GM23248 (cell line): ENCODE measurements at regions not wholly inside any gene's neighbourhood (a gene's known extent, or its start where the extent isn't known, plus 50 kb on each side); places are given as distances from the start of the nearest gene placed in this dataset.
A peak's percentile ranks its signal among the peaks of the same experiment; 100 is the strongest.

Experiments used
- DNase-seq: peaks from one replicate; pipeline ENCODE4 v3.0.0-alpha.2; 2015
- H2AFZ ChIP-seq: fragments of 200-600 bp; sonication (generic); 2 replicates; pipeline ENCODE4 v1.6.1; 2016; ENCODE audit warnings: antibody characterized with exemption
- H3F3A ChIP-seq: fragments of 200-600 bp; sonication (generic); 2 replicates; pipeline ENCODE4 v1.6.1; 2016; ENCODE audit warnings: mild to moderate bottlenecking, antibody characterized with exemption, mixed run types; ENCODE audit not compliant: insufficient read depth
- H3K27ac ChIP-seq: fragments of 200-600 bp; sonication (generic); 2 replicates; pipeline ENCODE4 v1.5.1; 2016; ENCODE audit warnings: mild to moderate bottlenecking
- H3K27me3 ChIP-seq: fragments of 200-600 bp; sonication (generic); replicated peaks from 2 replicates; pipeline ENCODE4 v1.6.1; 2016; ENCODE audit warnings: mild to moderate bottlenecking; ENCODE audit not compliant: insufficient read depth
- H3K36me3 ChIP-seq: fragments of 200-600 bp; sonication (generic); 2 replicates; pipeline ENCODE4 v1.6.1; 2016; ENCODE audit warnings: low read depth, mild to moderate bottlenecking
- H3K4me1 ChIP-seq: fragments of 200-600 bp; sonication (generic); 2 replicates; pipeline ENCODE4 v1.6.1; 2016; ENCODE audit warnings: mild to moderate bottlenecking; ENCODE audit not compliant: insufficient read depth
- H3K4me2 ChIP-seq: fragments of 200-600 bp; sonication (generic); one replicate; pipeline ENCODE4 v1.6.1; 2016; ENCODE audit warnings: mild to moderate bottlenecking; ENCODE audit not compliant: unreplicated experiment
- H3K4me3 ChIP-seq: fragments of 200-600 bp; sonication (generic); 2 replicates; pipeline ENCODE4 v1.5.1; 2016; ENCODE audit warnings: mild to moderate bottlenecking
- H3K79me2 ChIP-seq: fragments of 200-600 bp; sonication (generic); 2 replicates; pipeline ENCODE4 v1.6.1; 2016; ENCODE audit warnings: mild to moderate bottlenecking; ENCODE audit not compliant: insufficient read depth
- H3K9ac ChIP-seq: fragments of 200-600 bp; sonication (generic); 2 replicates; pipeline ENCODE4 v1.6.1; 2016; ENCODE audit warnings: mild to moderate bottlenecking
- H3K9me2 ChIP-seq: fragments of 200-600 bp; sonication (generic); 2 replicates; pipeline ENCODE4 v1.6.1; 2016; ENCODE audit warnings: mixed run types, mild to moderate bottlenecking, moderate library complexity; ENCODE audit not compliant: insufficient read depth
- H3K9me3 ChIP-seq: fragments of 200-600 bp; sonication (generic); one replicate; pipeline ENCODE4 v1.6.1; 2017; ENCODE audit warnings: low read depth
- H4K20me1 ChIP-seq: fragments of 200-600 bp; sonication (generic); 2 replicates; pipeline ENCODE4 v1.6.0; 2016; ENCODE audit not compliant: insufficient read depth
- EZH2 ChIP-seq: fragments of 200-600 bp; sonication (generic); IDR thresholded peaks from 2 replicates; pipeline ENCODE4 v1.6.1; 2018; ENCODE audit warnings: antibody characterized with exemption, mild to moderate bottlenecking; ENCODE audit not compliant: insufficient read depth, poor library complexity, severe bottlenecking
- EZH2phosphoT487 ChIP-seq: fragments of 200-600 bp; sonication (generic); IDR thresholded peaks from 2 replicates; pipeline ENCODE4 v1.6.1; 2018; ENCODE audit warnings: antibody characterized with exemption, moderate library complexity, mild to moderate bottlenecking, low read depth; ENCODE audit not compliant: insufficient read depth
- WGBS, 2 experiments: methylation state at CpG; one replicate each; pipeline ENCODE4 v1.1.6; 2015 to 2017; ENCODE audit warnings: low lambda C conversion rate in 2 of 2, low coverage in 1 of 2; ENCODE audit errors: missing lambda C conversion rate in 2 of 2; 5-methylcytosine and 5-hydroxymethylcytosine counted together
- in situ Hi-C: fragments of 300-500 bp; cut with MboI; formaldehyde crosslinking; loops from 2 replicates; pipeline ENCODE4 v1.15.0; 2020

DNA sequence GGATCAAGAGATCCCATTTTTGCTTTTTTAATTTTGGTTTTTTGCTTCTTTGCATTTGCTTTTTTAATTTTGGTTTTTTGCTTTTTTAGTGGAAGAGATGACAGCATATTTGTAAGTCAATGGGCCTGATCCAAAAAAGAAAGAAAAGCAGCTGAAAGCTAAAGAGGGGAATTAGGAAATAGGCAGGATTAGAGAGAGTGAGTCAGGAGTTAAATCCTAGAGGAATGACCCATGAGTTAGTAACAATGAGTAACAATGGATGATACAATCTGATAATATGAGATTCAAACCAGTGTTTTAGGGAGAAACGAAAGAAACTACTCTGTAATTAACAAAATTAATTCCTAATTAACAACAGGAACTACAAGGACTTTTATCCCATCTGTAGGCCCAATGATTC is 111.2 kb upstream of the SGCG start:
- H2AFZ ChIP-seq: no peak overlapping the region
- DNase-seq: peak; percentile 92
- no peaks in the 10 kb centered on the region for H3K27me3 ChIP-seq
- no peaks in the 10 kb centered on the region for H3K36me3 ChIP-seq
- peak overlapping the region; percentile 78 for H3K4me2 ChIP-seq
- in situ Hi-C loops: no loop called here
- no peak for TF ChIP-seq EZH2phosphoT487
- no peak for TF ChIP-seq EZH2
- H3K4me3 ChIP-seq: peak overlapping the region; percentile 56
- peaks cover 12% of the 10 kb centered on the region for H3K4me1 ChIP-seq
- no peaks in the 10 kb centered on the region for H3K79me2 ChIP-seq
- peaks cover 20% of the 10 kb centered on the region for H3F3A ChIP-seq
- WGBS, 2 experiments: 0% methylated on average over 1 of the region's 1 CpG
- no peaks in the 10 kb centered on the region for H4K20me1 ChIP-seq
- H3K9me2 ChIP-seq: no peaks in the 10 kb centered on the region
- H3K9me3 ChIP-seq: peaks cover 5% of the 10 kb centered on the region
- H3K27ac ChIP-seq: peak overlapping the region; percentile 78
- H3K9ac ChIP-seq: no peak overlapping the region; the same call in 1 of the 2 replicates

GRCh38 chr13:23074075-23074828 is 106.5 kb upstream of the SGCG start:
- H3K79me2 ChIP-seq: no peaks in the 10 kb centered on the region
- H2AFZ ChIP-seq: no peak overlapping the region
- H4K20me1 ChIP-seq: no peaks in the 10 kb centered on the region
- 45% methylated on average over 5 of the region's 5 CpGs for WGBS, 2 experiments
- H3K4me1 ChIP-seq: peaks cover 8% of the 10 kb centered on the region
- peaks cover 15% of the 10 kb centered on the region for H3F3A ChIP-seq
- no peak for TF ChIP-seq EZH2
- TF ChIP-seq EZH2phosphoT487: no peak
- no peak overlapping the region for H3K4me3 ChIP-seq
- no peaks in the 10 kb centered on the region for H3K27me3 ChIP-seq
- no peak overlapping the region for H3K4me2 ChIP-seq
- in situ Hi-C loops: no loop called here
- no peaks in the 10 kb centered on the region for H3K9me2 ChIP-seq
- no peak overlapping the region for H3K9ac ChIP-seq
- DNase-seq: no peak
- peaks cover 5% of the 10 kb centered on the region for H3K9me3 ChIP-seq
- H3K27ac ChIP-seq: no peak overlapping the region
- no peaks in the 10 kb centered on the region for H3K36me3 ChIP-seq

- DNase-seq: peak; percentile 74
- H3K4me2 ChIP-seq: no peak overlapping the region
- no peaks in the 10 kb centered on the region for H3K79me2 ChIP-seq
- H4K20me1 ChIP-seq: no peaks in the 10 kb centered on the region
- in situ Hi-C loops: no loop called here
- H3K27ac ChIP-seq: no peak overlapping the region
- no peak overlapping the region for H2AFZ ChIP-seq
- 19 to 27% methylated on average over 5 of the region's 5 CpGs for WGBS, 2 experiments
- H3K9me2 ChIP-seq: no peaks in the 10 kb centered on the region
- H3K27me3 ChIP-seq: no peaks in the 10 kb centered on the region
- no peak for TF ChIP-seq EZH2phosphoT487
- no peak for TF ChIP-seq EZH2
- H3K36me3 ChIP-seq: no peaks in the 10 kb centered on the region
- H3K9me3 ChIP-seq: no peaks in the 10 kb centered on the region
- no peak overlapping the region for H3K9ac ChIP-seq
- H3F3A ChIP-seq: no peaks in the 10 kb centered on the region
- H3K4me1 ChIP-seq: peaks cover 12% of the 10 kb centered on the region
- no peak overlapping the region for H3K4me3 ChIP-seq
Observed at GRCh38 chr13:23081220-23081619, 99.6 kb upstream of the SGCG start.

DNA sequence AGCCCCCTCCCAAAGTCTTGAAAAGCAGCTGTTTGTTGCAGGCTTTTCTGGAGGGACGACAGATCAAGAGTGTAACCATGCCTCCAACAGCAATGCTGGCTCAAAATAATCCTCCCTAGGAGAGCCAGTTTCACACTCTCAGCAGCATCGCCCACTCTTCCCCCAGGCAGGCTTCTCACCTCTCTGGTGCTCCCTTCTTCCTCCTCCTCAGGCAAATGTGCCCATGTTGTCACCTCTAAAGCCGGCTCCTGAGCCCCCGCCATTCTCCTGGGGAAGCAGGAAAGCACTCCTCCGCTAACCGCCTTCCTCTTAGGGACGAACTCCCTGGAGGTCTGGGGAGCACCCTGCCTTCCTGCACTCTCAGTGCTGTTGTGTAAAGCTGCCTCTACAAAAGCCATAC is 98.9 kb upstream of the SGCG start:
- Histone ChIP-seq H3K4me2 (no peak overlapping the region), H3K36me3 (no peaks in the 10 kb centered on the region), H3K27me3 (no peaks in the 10 kb centered on the region), H3K9ac (no peak overlapping the region), H2AFZ (no peak overlapping the region), H3K4me3 (no peak overlapping the region), H3K9me3 (no peaks in the 10 kb centered on the region), H3K79me2 (no peaks in the 10 kb centered on the region), H3K9me2 (no peaks in the 10 kb centered on the region), H4K20me1 (no peaks in the 10 kb centered on the region), H3K4me1 (peaks cover 12% of the 10 kb centered on the region), H3K27ac (no peak overlapping the region), H3F3A (no peaks in the 10 kb centered on the region)
- no peak for TF ChIP-seq EZH2phosphoT487
- no peak for TF ChIP-seq EZH2
- in situ Hi-C loops: no loop called here
- 85 to 90% methylated on average over 7 of the region's 7 CpGs for WGBS, 2 experiments
- DNase-seq: no peak
